Nephron progenitor cell (in vitro differentiated cells): ENCODE measurements at regions not wholly inside any gene's neighbourhood (a gene's known extent, or its start where the extent isn't known, plus 50 kb on each side); places are given as distances from the start of the nearest gene placed in this dataset.

ENCODE experiments used
- DNase-seq: peaks from one replicate; pipeline ENCODE4 v3.0.0; 2021
- H3K27ac Mint-ChIP-seq: 2 replicates; pipeline ENCODE4 v1.8.0; 2021; ENCODE audit warnings: mild to moderate bottlenecking, moderate library complexity, mixed read lengths
- H3K27me3 Mint-ChIP-seq: 2 replicates; pipeline ENCODE4 v1.8.0; 2021; ENCODE audit warnings: mild to moderate bottlenecking, low read depth, mixed read lengths; ENCODE audit not compliant: poor library complexity
- H3K36me3 Mint-ChIP-seq: 2 replicates; pipeline ENCODE4 v1.8.0; 2021; ENCODE audit warnings: low read depth, mixed read lengths
- H3K4me1 Mint-ChIP-seq: 2 replicates; pipeline ENCODE4 v1.8.0; 2021; ENCODE audit warnings: mixed read lengths
- H3K4me3 Mint-ChIP-seq: 2 replicates; pipeline ENCODE4 v1.8.0; 2021; ENCODE audit warnings: mild to moderate bottlenecking, moderate library complexity, mixed read lengths
- H3K9me3 Mint-ChIP-seq: 2 replicates; pipeline ENCODE4 v1.8.0; 2021; ENCODE audit warnings: mild to moderate bottlenecking, moderate library complexity, mixed read lengths
- CTCF ChIP-seq: fragments of 200-600 bp; sonication (generic); IDR thresholded peaks from 2 replicates; pipeline ENCODE4 v1.5.0; 2021; ENCODE audit warnings: antibody characterized with exemption

GRCh38 chr5:67416986-67417385, 220.4 kb upstream of the CD180 start:
- Mint-ChIP-seq H3K4me3 (no peak overlapping the region), H3K27ac (peak overlapping the region; percentile 98), H3K27me3 (no peaks in the 10 kb centered on the region), H3K9me3 (peaks cover 15% of the 10 kb centered on the region), H3K4me1 (peaks cover 33% of the 10 kb centered on the region), H3K36me3 (peaks cover 9% of the 10 kb centered on the region)
- TF ChIP-seq CTCF = no peak
- DNase-seq = peak; percentile 3

- Mint-ChIP-seq H3K9me3 (peaks cover 9% of the 10 kb centered on the region), H3K4me1 (peaks cover 33% of the 10 kb centered on the region), H3K27ac (peak overlapping the region; percentile 98), H3K36me3 (peaks cover 5% of the 10 kb centered on the region), H3K4me3 (no peak overlapping the region), H3K27me3 (no peaks in the 10 kb centered on the region)
- no peak for TF ChIP-seq CTCF
- DNase-seq = no peak
Observed at GRCh38 chr5:67416133-67416937, 219.7 kb upstream of the CD180 start.

- peaks cover 33% of the 10 kb centered on the region for H3K4me1 Mint-ChIP-seq
- no peak overlapping the region for H3K27ac Mint-ChIP-seq
- TF ChIP-seq CTCF = no peak
- peaks cover 4% of the 10 kb centered on the region for H3K9me3 Mint-ChIP-seq
- DNase-seq = no peak
- no peaks in the 10 kb centered on the region for H3K36me3 Mint-ChIP-seq
- H3K4me3 Mint-ChIP-seq = no peak overlapping the region
- H3K27me3 Mint-ChIP-seq = no peaks in the 10 kb centered on the region
Observed at GRCh38 chr5:67414712-67415111, 218.1 kb upstream of the CD180 start.

GRCh38 chr5:67413721-67414120, 217.1 kb upstream of the CD180 start:
- no peak for TF ChIP-seq CTCF
- Mint-ChIP-seq H3K4me1 (peaks cover 33% of the 10 kb centered on the region), H3K27ac (no peak overlapping the region), H3K4me3 (no peak overlapping the region), H3K27me3 (no peaks in the 10 kb centered on the region), H3K9me3 (peaks cover 4% of the 10 kb centered on the region), H3K36me3 (no peaks in the 10 kb centered on the region)
- DNase-seq = no peak

GRCh38 chr5:67409126-67409777, 212.7 kb upstream of the CD180 start:
- no peak for DNase-seq
- no peak for TF ChIP-seq CTCF
- Mint-ChIP-seq H3K9me3 (no peaks in the 10 kb centered on the region), H3K4me3 (no peak overlapping the region), H3K27me3 (peaks cover 3% of the 10 kb centered on the region), H3K36me3 (no peaks in the 10 kb centered on the region), H3K4me1 (no peaks in the 10 kb centered on the region), H3K27ac (no peak overlapping the region)
